ENCODE measurements at regions not wholly inside any gene's neighbourhood (a gene's known extent, or its start where the extent isn't known, plus 50 kb on each side); places are given as distances from the start of the nearest gene placed in this dataset.

GRCh38 chr14:86055512-86056075 is 525.6 kb downstream of the FLRT2 start:
- no peak overlapping the region for H3K9ac ChIP-seq
- H3K27ac ChIP-seq = no peak overlapping the region
- H3K4me1 ChIP-seq = peaks cover 0 to 17% (median 6%) of the 10 kb centered on the region in 10 experiments; a peak in 11 of 20 replicates
- no peaks in the 10 kb centered on the region for H4K20me1 ChIP-seq
- H3K9me3 ChIP-seq (replicated peaks in 1 of 11) = no peaks in the 10 kb centered on the region
- TF ChIP-seq Cebpa-rat (IDR thresholded peaks at IDR 0.05) = no peak; a peak in 1 of 22 replicates
- no peaks in the 10 kb centered on the region for H3K27me3 ChIP-seq
- no peak overlapping the region for H3K4me3 ChIP-seq
- H3K36me3 ChIP-seq = no peaks in the 10 kb centered on the region
- no peak overlapping the region for H3K4me2 ChIP-seq

DNA sequence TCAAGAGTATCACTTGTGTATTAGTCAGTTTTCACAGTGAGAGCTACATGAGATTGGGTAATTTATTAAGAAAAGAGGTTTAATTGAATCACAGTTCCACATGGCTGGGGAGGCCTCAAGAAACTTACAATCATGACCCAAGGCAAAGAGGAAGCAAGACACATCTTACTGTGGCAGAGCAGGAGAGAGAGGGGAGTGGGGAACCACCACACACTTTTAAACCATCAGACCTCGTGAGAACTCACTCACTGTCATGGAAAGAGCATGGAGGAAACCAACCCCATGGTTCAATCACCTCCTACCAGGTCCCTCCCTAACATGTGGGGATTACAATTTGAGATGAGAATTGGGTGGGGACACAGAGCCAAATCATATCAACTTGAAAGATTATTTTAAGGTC is 522.9 kb downstream of the FLRT2 start:
- H3K4me2 ChIP-seq = no peak overlapping the region
- peaks cover 0 to 6% (median 1%) of the 10 kb centered on the region in 11 experiments; a peak in 5 of 22 replicates for H3K9me3 ChIP-seq (replicated peaks in 1 of 11)
- TF ChIP-seq Cebpa-rat (IDR thresholded peaks at IDR 0.05) = no peak
- no peaks in the 10 kb centered on the region for H3K27me3 ChIP-seq
- no peaks in the 10 kb centered on the region for H3K4me1 ChIP-seq
- H3K27ac ChIP-seq = no peak overlapping the region
- no peaks in the 10 kb centered on the region for H4K20me1 ChIP-seq
- H3K4me3 ChIP-seq = no peak overlapping the region
- H3K9ac ChIP-seq = no peak overlapping the region
- no peaks in the 10 kb centered on the region for H3K36me3 ChIP-seq

GRCh38 chr14:86050757-86051156 is 520.8 kb downstream of the FLRT2 start:
- Histone ChIP-seq H3K4me1 (no peaks in the 10 kb centered on the region), H3K36me3 (no peaks in the 10 kb centered on the region), H3K27me3 (no peaks in the 10 kb centered on the region), H4K20me1 (no peaks in the 10 kb centered on the region), H3K4me3 (no peak overlapping the region), H3K9ac (no peak overlapping the region), H3K4me2 (no peak overlapping the region), H3K27ac (no peak overlapping the region), H3K9me3 (replicated peaks in 1 of 11) (peaks cover 0 to 11% (median 7%) of the 10 kb centered on the region in 11 experiments; a peak in 7 of 22 replicates)
- no peak for TF ChIP-seq Cebpa-rat (IDR thresholded peaks at IDR 0.05)

DNA sequence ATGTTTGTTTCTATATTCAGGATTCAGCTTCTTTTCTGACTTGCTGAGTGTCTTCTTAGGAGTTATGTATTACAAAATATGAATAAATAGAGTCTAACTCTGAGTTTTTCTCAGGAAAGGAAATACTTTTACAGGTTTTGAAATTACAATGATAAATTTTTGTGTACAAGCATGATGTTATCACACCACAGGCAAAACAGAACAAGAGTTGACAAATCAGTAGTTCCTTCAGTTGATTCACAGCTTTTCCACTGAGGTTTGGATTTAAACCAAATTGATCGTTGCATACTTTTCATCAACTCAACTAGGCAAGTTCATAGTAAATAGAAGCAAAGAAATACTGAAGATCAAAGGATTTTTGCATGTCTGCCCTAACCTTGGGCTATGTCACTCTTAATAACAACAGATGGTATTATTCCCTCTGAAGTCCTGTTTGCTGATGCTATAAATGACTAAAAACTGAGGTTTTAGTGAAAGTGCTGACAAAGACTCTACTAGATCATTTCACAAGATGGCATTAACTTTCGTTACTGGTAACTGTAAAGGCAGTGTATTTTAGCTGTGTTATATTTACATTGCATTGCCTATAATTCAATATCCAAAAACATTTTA is 520.2 kb downstream of the FLRT2 start:
- H3K9me3 ChIP-seq (replicated peaks in 1 of 11) = peaks cover 0 to 11% (median 7%) of the 10 kb centered on the region in 11 experiments; a peak in 7 of 22 replicates
- no peaks in the 10 kb centered on the region for H3K4me1 ChIP-seq
- H4K20me1 ChIP-seq = no peaks in the 10 kb centered on the region
- no peak overlapping the region for H3K4me2 ChIP-seq
- H3K27ac ChIP-seq = no peak overlapping the region
- no peaks in the 10 kb centered on the region for H3K27me3 ChIP-seq
- H3K36me3 ChIP-seq = no peaks in the 10 kb centered on the region
- TF ChIP-seq Cebpa-rat (IDR thresholded peaks at IDR 0.05) = no peak
- H3K4me3 ChIP-seq = no peak overlapping the region
- no peak overlapping the region for H3K9ac ChIP-seq

DNA sequence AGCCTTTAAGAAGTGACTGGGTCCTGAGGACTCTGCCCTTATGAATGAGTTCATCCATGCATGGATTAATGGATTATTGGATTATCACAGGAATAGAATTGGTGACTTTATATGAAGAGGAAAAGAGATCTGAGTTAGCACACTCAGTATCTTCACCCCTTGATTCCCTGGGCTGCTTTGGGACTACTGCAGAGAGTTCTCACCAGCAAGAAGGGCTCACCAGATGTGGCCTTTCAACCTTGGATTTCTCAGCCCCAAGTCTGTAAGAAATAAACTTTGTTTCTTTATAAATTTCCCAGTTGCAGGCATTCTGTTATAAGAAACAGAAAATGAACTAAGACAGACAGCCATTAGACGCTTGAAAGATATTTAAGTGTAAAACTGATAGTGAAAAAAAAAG is 509.2 kb downstream of the FLRT2 start:
- no peak for TF ChIP-seq Cebpa-rat (IDR thresholded peaks at IDR 0.05)
- Histone ChIP-seq H3K27ac (no peak overlapping the region), H3K4me3 (no peak overlapping the region), H3K4me2 (no peak overlapping the region), H3K9ac (no peak overlapping the region), H4K20me1 (no peaks in the 10 kb centered on the region), H3K9me3 (replicated peaks in 1 of 11) (0 out of 22 replicates have a peak, but pooled peaks cover 0 to 4% (median 0%) of the 10 kb centered on the region in 11 experiments), H3K36me3 (no peaks in the 10 kb centered on the region), H3K4me1 (no peaks in the 10 kb centered on the region), H3K27me3 (no peaks in the 10 kb centered on the region)

DNA sequence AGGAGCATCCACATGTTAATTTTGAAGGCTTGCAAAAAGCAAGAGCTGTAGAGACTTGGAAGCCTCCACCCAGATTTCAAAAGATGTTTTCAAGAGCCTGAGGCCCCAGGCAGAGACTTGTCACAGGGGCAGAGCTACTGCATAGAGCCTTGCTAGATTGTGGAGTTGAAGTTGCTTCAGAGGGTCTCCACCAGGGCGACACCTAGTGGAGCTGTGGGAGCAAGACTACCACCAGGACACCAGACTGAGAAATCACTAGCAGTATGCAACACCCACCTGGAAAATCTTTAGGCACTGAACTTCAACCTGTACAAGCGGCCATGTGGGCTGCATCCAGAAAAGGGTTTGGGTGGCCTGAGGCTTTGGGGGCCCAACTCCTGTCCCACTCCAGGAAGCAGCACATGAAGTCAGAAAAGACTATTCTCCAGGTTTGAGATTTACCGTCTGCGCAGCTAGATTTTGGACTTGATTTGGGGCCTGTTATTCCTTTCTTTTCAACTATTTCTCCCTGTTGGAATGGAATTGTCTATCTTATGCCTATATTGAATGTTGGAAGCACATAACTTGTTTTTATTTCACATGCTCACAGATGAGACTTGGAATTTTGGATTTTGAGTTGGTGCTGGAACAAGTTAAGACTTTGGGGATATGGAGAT is 508.6 kb downstream of the FLRT2 start:
- Histone ChIP-seq H3K4me1 (no peaks in the 10 kb centered on the region), H3K9ac (no peak overlapping the region), H3K27me3 (no peaks in the 10 kb centered on the region), H4K20me1 (no peaks in the 10 kb centered on the region), H3K4me3 (no peak overlapping the region), H3K4me2 (no peak overlapping the region), H3K27ac (no peak overlapping the region), H3K36me3 (no peaks in the 10 kb centered on the region), H3K9me3 (replicated peaks in 1 of 11) (0 out of 22 replicates have a peak, but pooled peaks cover 0 to 4% (median 0%) of the 10 kb centered on the region in 11 experiments)
- no peak for TF ChIP-seq Cebpa-rat (IDR thresholded peaks at IDR 0.05)

- no peak overlapping the region for H3K27ac ChIP-seq
- no peak overlapping the region for H3K9ac ChIP-seq
- no peak overlapping the region for H3K4me3 ChIP-seq
- no peaks in the 10 kb centered on the region for H3K9me3 ChIP-seq (replicated peaks in 1 of 11)
- H3K4me1 ChIP-seq = no peaks in the 10 kb centered on the region
- TF ChIP-seq Cebpa-rat (IDR thresholded peaks at IDR 0.05) = no peak
- no peaks in the 10 kb centered on the region for H3K36me3 ChIP-seq
- no peaks in the 10 kb centered on the region for H3K27me3 ChIP-seq
- no peak overlapping the region for H3K4me2 ChIP-seq
- H4K20me1 ChIP-seq = no peaks in the 10 kb centered on the region
Observed at GRCh38 chr14:86035882-86036281, 505.9 kb downstream of the FLRT2 start.

DNA sequence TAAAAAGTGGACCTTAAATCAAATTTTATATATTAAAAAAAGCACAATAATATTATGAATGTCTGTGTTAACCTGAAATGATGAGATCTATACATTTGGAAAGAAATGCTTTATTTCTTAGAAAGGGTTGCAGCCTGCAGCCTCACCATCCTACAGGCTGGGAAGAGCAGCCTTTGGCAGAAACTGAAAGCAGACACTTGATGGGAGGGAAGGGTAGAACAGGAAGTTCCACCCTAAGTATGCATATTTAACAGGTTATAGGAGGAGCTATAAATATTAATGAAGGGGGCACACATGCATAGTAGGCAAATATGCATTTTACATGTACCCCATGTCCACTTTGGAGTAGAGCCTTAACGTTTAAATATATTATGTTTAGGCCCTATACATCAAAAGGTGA is 498.0 kb downstream of the FLRT2 start:
- no peak for TF ChIP-seq Cebpa-rat (IDR thresholded peaks at IDR 0.05)

DNA sequence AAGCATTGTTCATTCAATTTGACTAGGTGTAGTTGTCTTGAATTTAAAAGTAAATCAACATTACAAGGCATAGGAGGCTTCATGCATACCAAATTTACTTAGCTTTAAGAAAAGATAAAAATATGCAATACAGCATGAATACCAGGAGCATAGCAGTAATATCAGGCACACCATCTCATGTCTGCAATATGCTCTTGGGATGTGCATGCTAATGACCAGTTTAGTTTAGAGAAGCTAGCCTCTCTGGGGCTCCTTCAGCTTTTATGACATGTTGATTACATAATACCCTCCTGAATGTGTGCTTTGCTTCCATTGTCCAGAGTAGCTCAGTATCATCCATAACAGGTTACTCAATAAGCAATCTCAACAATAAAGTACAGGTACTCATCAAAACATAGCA is 497.2 kb downstream of the FLRT2 start:
- H3K27me3 ChIP-seq = no peaks in the 10 kb centered on the region
- no peak overlapping the region for H3K4me2 ChIP-seq
- no peak overlapping the region for H3K4me3 ChIP-seq
- H4K20me1 ChIP-seq = no peaks in the 10 kb centered on the region
- no peaks in the 10 kb centered on the region for H3K36me3 ChIP-seq
- no peak overlapping the region for H3K27ac ChIP-seq
- no peaks in the 10 kb centered on the region for H3K4me1 ChIP-seq
- no peak overlapping the region for H3K9ac ChIP-seq
- H3K9me3 ChIP-seq (replicated peaks in 1 of 11) = peaks cover 6 to 17% (median 9%) of the 10 kb centered on the region in 11 experiments; a peak in 21 of 22 replicates
- TF ChIP-seq Cebpa-rat (IDR thresholded peaks at IDR 0.05) = no peak

More for the DNA sequence above, 498.0 kb downstream of the FLRT2 start:
- Histone ChIP-seq H3K9ac (no peak overlapping the region), H3K4me1 (no peaks in the 10 kb centered on the region), H3K27me3 (no peaks in the 10 kb centered on the region), H3K4me3 (no peak overlapping the region), H3K9me3 (replicated peaks in 1 of 11) (peaks cover 6 to 17% (median 9%) of the 10 kb centered on the region in 11 experiments; a peak in 21 of 22 replicates), H3K4me2 (no peak overlapping the region), H3K27ac (no peak overlapping the region), H3K36me3 (no peaks in the 10 kb centered on the region), H4K20me1 (no peaks in the 10 kb centered on the region)
